ENCODE measurements at regions not wholly inside any gene's neighbourhood (a gene's known extent, or its start where the extent isn't known, plus 50 kb on each side); places are given as distances from the start of the nearest gene placed in this dataset.
"Not testable (repeated sequence)": the region's sequence is repeated elsewhere in the genome, so short reads cannot be mapped to it uniquely, and the experiment has no call there.

GRCh38 chr17:30720013-30720471 is 104.5 kb downstream of the CRLF3 start:
- Histone ChIP-seq H3K4me3 (ENCODE audit: low read depth, low read length) (no peak overlapping the region), H3K27ac (ENCODE audit: low read depth, low read length) (no peak overlapping the region), H3K36me3 (ENCODE audit: control insufficient read depth, insufficient read depth, low read length) (peaks cover 8% of the 10 kb centered on the region), H3K9me3 (ENCODE audit: control insufficient read depth, insufficient read depth, low read length) (no peaks in the 10 kb centered on the region), H3K9ac (ENCODE audit: low read depth, low read length) (no peak overlapping the region), H3K27me3 (ENCODE audit: control insufficient read depth, insufficient read depth, low read length) (no peaks in the 10 kb centered on the region), H3K4me1 (ENCODE audit: control insufficient read depth, insufficient read depth, low read length) (0 out of 2 replicates have a peak, but pooled peaks cover 2% of the 10 kb centered on the region)

GRCh38 chr17:30719131-30719973 is 105.1 kb downstream of the CRLF3 start:
- not testable (repeated sequence) for H3K9ac ChIP-seq (ENCODE audit: low read depth, low read length); H3K36me3 ChIP-seq (ENCODE audit: control insufficient read depth, insufficient read depth, low read length); H3K4me1 ChIP-seq (ENCODE audit: control insufficient read depth, insufficient read depth, low read length); H3K27me3 ChIP-seq (ENCODE audit: control insufficient read depth, insufficient read depth, low read length); H3K9me3 ChIP-seq (ENCODE audit: control insufficient read depth, insufficient read depth, low read length); H3K27ac ChIP-seq (ENCODE audit: low read depth, low read length); H3K4me3 ChIP-seq (ENCODE audit: low read depth, low read length)

DNA sequence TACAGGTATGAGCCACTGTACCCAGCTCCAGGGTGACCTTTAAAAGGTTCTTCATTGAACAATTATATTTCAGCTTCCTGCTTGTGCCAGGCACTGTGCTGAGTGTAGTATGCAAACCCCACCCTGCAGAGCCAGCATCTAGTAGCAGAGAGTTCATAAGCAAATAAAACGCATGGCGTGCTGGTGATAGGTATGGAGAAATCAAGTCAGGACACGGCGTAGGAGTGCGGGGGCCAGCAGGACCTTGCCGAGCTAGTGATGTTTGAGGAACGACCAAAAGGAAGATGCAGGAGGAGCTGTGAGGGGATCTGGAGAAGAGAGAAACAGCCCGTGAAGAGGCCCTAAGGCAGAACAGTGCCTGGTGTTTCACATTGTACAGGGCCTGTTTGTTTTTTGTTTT is 105.8 kb downstream of the CRLF3 start:
- not testable (repeated sequence) for H3K4me1 ChIP-seq (ENCODE audit: control insufficient read depth, insufficient read depth, low read length); H3K36me3 ChIP-seq (ENCODE audit: control insufficient read depth, insufficient read depth, low read length); H3K27me3 ChIP-seq (ENCODE audit: control insufficient read depth, insufficient read depth, low read length); H3K4me3 ChIP-seq (ENCODE audit: low read depth, low read length); H3K9me3 ChIP-seq (ENCODE audit: control insufficient read depth, insufficient read depth, low read length); H3K9ac ChIP-seq (ENCODE audit: low read depth, low read length); H3K27ac ChIP-seq (ENCODE audit: low read depth, low read length)

- not testable (repeated sequence) for H3K27me3 ChIP-seq (ENCODE audit: control insufficient read depth, insufficient read depth, low read length); H3K4me3 ChIP-seq (ENCODE audit: low read depth, low read length); H3K36me3 ChIP-seq (ENCODE audit: control insufficient read depth, insufficient read depth, low read length); H3K4me1 ChIP-seq (ENCODE audit: control insufficient read depth, insufficient read depth, low read length); H3K9ac ChIP-seq (ENCODE audit: low read depth, low read length); H3K27ac ChIP-seq (ENCODE audit: low read depth, low read length); H3K9me3 ChIP-seq (ENCODE audit: control insufficient read depth, insufficient read depth, low read length)
These were observed 106.4 kb downstream of the CRLF3 start for GRCh38 chr17:30718099-30718447.

GRCh38 chr17:30717291-30718098 is 107.0 kb downstream of the CRLF3 start:
- H3K9ac ChIP-seq (ENCODE audit: low read depth, low read length), result no peak overlapping the region
- peaks cover 8% of the 10 kb centered on the region for H3K36me3 ChIP-seq (ENCODE audit: control insufficient read depth, insufficient read depth, low read length)
- 0 out of 2 replicates have a peak, but pooled peaks cover 2% of the 10 kb centered on the region for H3K4me1 ChIP-seq (ENCODE audit: control insufficient read depth, insufficient read depth, low read length)
- no peak overlapping the region for H3K4me3 ChIP-seq (ENCODE audit: low read depth, low read length)
- no peak overlapping the region for H3K27ac ChIP-seq (ENCODE audit: low read depth, low read length)
- no peaks in the 10 kb centered on the region for H3K9me3 ChIP-seq (ENCODE audit: control insufficient read depth, insufficient read depth, low read length)
- H3K27me3 ChIP-seq (ENCODE audit: control insufficient read depth, insufficient read depth, low read length), result no peaks in the 10 kb centered on the region

GRCh38 chr17:30716461-30717290 is 107.8 kb downstream of the CRLF3 start:
- no peaks in the 10 kb centered on the region for H3K27me3 ChIP-seq (ENCODE audit: control insufficient read depth, insufficient read depth, low read length)
- H3K36me3 ChIP-seq (ENCODE audit: control insufficient read depth, insufficient read depth, low read length), result peaks cover 8% of the 10 kb centered on the region
- H3K27ac ChIP-seq (ENCODE audit: low read depth, low read length), result no peak overlapping the region
- peaks cover 3% of the 10 kb centered on the region; the same call in 1 of the 2 replicates for H3K4me1 ChIP-seq (ENCODE audit: control insufficient read depth, insufficient read depth, low read length)
- no peak overlapping the region for H3K4me3 ChIP-seq (ENCODE audit: low read depth, low read length)
- no peak overlapping the region for H3K9ac ChIP-seq (ENCODE audit: low read depth, low read length)
- H3K9me3 ChIP-seq (ENCODE audit: control insufficient read depth, insufficient read depth, low read length), result no peaks in the 10 kb centered on the region

DNA sequence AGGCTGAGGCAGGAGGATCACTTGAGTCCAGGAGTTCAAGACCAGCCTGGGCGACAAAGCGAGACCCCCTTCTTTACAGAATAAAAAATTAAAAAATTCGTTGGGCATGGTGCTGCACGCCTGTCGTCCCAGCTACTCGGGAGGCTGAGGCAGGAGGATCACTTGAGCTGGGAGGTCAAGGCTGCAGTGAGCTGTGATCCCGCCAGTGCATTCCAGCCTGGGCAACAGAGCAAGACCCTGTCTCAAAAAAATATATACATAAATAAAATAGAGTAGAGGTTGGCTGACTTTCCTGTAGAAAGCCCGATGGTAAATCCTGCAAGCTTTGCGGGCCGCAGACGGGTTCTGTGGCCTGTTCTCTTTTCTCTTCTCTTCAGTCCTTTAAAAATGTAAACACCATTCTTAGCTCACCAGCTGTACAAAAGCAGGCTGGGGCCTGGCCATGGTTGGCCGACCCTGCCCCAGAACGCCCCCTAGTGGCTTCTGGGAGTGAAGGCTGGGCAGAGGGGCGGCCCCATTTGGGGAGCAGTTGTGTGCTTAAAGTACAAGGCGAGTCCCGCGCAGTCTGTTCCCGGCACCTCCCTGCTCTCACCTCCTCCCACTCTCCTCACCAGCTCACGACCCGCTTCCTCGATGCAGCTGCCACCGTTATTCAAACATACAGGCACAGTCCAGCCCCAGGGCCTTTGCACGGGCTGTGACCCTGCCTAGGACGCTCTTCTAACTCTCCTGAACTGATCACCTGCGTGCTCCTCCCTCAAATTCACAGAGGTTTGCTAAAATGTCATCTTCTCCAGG is 109.5 kb downstream of the CRLF3 start:
- not testable (repeated sequence) for H3K27me3 ChIP-seq (ENCODE audit: control insufficient read depth, insufficient read depth, low read length); H3K4me3 ChIP-seq (ENCODE audit: low read depth, low read length); H3K9me3 ChIP-seq (ENCODE audit: control insufficient read depth, insufficient read depth, low read length); H3K9ac ChIP-seq (ENCODE audit: low read depth, low read length); H3K36me3 ChIP-seq (ENCODE audit: control insufficient read depth, insufficient read depth, low read length); H3K27ac ChIP-seq (ENCODE audit: low read depth, low read length)
- peaks cover 11% of the 10 kb centered on the region for H3K4me1 ChIP-seq (ENCODE audit: control insufficient read depth, insufficient read depth, low read length)

GRCh38 chr17:30713805-30714204 is 110.7 kb downstream of the CRLF3 start:
- not testable (repeated sequence) for H3K27ac ChIP-seq (ENCODE audit: low read depth, low read length); H3K4me3 ChIP-seq (ENCODE audit: low read depth, low read length); H3K27me3 ChIP-seq (ENCODE audit: control insufficient read depth, insufficient read depth, low read length); H3K36me3 ChIP-seq (ENCODE audit: control insufficient read depth, insufficient read depth, low read length); H3K9me3 ChIP-seq (ENCODE audit: control insufficient read depth, insufficient read depth, low read length); H3K9ac ChIP-seq (ENCODE audit: low read depth, low read length)
- peaks cover 11% of the 10 kb centered on the region for H3K4me1 ChIP-seq (ENCODE audit: control insufficient read depth, insufficient read depth, low read length)

- H3K9me3 ChIP-seq (ENCODE audit: control insufficient read depth, insufficient read depth, low read length); H3K36me3 ChIP-seq (ENCODE audit: control insufficient read depth, insufficient read depth, low read length); H3K4me3 ChIP-seq (ENCODE audit: low read depth, low read length); H3K27ac ChIP-seq (ENCODE audit: low read depth, low read length); H3K27me3 ChIP-seq (ENCODE audit: control insufficient read depth, insufficient read depth, low read length); H3K9ac ChIP-seq (ENCODE audit: low read depth, low read length): not testable (repeated sequence)
- H3K4me1 ChIP-seq (ENCODE audit: control insufficient read depth, insufficient read depth, low read length), result peaks cover 11% of the 10 kb centered on the region
These were observed 111.6 kb downstream of the CRLF3 start for GRCh38 chr17:30712859-30713258.

Measured in HUES48 (cell line).